ENCODE measurements at regions not wholly inside any gene's neighbourhood (a gene's known extent, or its start where the extent isn't known, plus 50 kb on each side); places are given as distances from the start of the nearest gene placed in this dataset.
"Not testable (repeated sequence)": the region's sequence is repeated elsewhere in the genome, so short reads cannot be mapped to it uniquely, and the experiment has no call there.

DNA sequence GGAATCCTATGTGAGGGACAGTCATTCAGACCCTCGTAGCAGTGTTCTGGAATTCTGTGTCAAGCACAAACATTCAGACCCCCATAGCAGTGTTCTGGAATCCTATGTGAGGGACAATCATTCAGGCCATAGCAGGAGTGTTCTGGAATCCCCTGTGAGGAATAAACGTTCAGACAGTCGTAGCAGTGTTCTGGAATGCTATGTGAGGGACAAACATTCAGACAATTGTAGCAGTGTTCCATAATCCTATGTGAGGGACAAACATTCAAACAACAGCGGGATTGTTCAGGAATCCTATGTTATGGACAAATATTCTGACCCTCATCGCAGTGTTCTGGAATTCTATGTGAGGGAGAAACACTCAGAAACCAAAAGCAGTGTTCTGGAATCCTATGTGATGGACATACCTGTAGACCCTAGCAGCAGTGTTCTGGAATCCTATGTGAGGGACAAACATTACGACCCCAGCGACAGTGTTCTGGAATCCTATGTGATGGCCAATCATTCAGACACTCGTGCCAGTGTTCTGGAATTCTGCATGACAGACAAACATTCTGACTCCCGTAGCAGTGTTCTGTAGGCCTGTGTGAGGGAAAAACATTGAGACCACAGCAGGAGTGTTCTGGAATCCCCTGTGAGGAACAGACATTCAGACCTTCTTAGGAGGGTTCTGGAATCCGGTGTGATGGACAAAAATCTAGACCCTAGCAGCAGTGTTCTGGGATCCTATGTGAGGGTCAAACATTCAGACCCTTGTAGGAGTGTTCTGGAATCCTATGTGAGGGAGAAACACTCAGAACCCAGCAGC lies 388.1 kb upstream of the SPATA31A5 start:
- POLR2A ChIA-PET, H3K27me3 Mint-ChIP-seq, DNase-seq, ATAC-seq, H3K4me3 Mint-ChIP-seq, H3K36me3 Mint-ChIP-seq, H3K27ac Mint-ChIP-seq, H3K4me1 Mint-ChIP-seq: not testable (repeated sequence)
- peaks cover 0 to 27% (median 5%) of the 10 kb centered on the region in 9 donors for H3K9me3 Mint-ChIP-seq

DNA sequence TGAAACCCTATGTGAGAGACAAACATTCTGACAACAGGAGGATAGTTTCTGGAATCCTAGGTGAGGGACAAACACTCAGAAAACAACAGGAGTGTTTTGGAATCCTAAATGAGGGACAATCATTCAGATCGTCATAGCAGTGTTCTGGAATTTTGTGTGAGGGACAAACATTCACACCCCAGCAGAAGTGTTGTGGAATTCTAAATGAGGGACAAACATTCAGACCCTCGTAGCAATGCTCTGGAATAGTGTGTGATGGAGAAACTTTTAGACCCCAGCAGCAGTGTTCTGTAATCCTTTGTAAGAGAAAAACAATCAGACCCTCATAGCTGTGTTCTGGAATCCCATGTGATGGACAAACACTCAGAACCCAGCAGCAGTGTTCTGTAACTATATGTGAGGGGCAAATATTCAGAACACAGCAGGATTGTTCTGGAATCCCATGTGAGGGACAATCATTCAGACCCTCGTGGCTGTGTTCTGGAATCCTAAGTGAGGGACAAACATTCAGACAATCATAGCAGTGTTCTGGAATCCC lies 387.4 kb upstream of the SPATA31A5 start:
- POLR2A ChIA-PET, ATAC-seq, H3K36me3 Mint-ChIP-seq, H3K4me3 Mint-ChIP-seq, DNase-seq, H3K4me1 Mint-ChIP-seq, H3K27ac Mint-ChIP-seq, H3K27me3 Mint-ChIP-seq: not testable (repeated sequence)
- H3K9me3 Mint-ChIP-seq = peaks cover 0 to 28% (median 3%) of the 10 kb centered on the region in 9 donors

DNA sequence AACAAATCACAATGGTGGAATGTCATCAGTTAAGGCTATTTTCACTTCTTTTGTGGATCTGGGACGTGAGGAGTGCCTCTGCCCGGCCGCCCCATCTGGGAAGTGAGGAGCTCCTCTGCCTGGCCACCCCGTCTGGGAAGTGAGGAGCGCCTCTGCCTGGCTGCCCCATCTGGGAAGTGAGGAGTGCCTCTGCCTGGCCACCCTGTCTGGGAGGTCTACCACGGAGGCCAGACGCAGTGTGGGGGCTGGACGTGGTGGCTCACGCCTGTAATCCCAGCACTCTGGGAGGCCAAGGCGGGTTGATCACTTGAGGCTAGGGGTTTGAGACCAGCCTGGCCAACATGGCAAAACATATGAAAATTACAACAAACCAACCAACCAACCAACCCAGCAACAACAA lies 369.7 kb upstream of the SPATA31A5 start:
- H3K27me3 Mint-ChIP-seq, H3K27ac Mint-ChIP-seq, DNase-seq, ATAC-seq, H3K36me3 Mint-ChIP-seq, POLR2A ChIA-PET, H3K4me3 Mint-ChIP-seq, H3K4me1 Mint-ChIP-seq: not testable (repeated sequence)
- H3K9me3 Mint-ChIP-seq = peaks cover 8 to 69% (median 16%) of the 10 kb centered on the region in 9 donors

DNA sequence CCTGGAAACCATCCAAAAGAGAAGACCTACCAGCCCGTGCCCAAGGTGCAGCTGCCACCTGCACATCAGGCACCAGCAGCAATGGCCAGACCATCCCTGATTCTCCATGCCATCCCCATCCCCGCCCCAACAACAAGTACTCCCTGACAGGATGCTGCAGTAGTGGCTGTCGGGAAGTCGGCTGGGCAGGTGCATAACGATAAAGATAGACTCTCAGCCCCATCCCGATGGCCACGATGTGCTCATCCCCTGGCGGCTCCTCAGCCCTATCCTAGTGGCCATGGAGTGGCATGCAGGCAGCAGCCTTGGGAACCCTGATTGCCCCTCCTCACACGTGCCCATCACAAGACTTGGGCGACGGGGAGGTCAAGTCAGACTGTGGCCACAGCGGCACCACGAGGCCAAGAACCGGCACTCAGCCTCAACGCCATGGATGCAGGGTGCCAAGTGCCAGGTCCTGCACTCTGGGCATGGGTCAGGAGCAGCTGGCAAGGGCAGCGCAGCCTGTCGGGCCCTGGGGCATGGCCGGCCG lies 368.8 kb upstream of the SPATA31A5 start:
- POLR2A ChIA-PET = no interaction called here
- Mint-ChIP-seq H3K4me3 (no peak overlapping the region), H3K4me1 (no peaks in the 10 kb centered on the region), H3K27ac (no peak overlapping the region), H3K27me3 (no peaks in the 10 kb centered on the region), H3K36me3 (peaks cover 0 to 2% (median 0%) of the 10 kb centered on the region in 3 donors), H3K9me3 (peaks cover 8 to 63% (median 16%) of the 10 kb centered on the region in 9 donors)
- DNase-seq (no peak), ATAC-seq (no peak)

DNA sequence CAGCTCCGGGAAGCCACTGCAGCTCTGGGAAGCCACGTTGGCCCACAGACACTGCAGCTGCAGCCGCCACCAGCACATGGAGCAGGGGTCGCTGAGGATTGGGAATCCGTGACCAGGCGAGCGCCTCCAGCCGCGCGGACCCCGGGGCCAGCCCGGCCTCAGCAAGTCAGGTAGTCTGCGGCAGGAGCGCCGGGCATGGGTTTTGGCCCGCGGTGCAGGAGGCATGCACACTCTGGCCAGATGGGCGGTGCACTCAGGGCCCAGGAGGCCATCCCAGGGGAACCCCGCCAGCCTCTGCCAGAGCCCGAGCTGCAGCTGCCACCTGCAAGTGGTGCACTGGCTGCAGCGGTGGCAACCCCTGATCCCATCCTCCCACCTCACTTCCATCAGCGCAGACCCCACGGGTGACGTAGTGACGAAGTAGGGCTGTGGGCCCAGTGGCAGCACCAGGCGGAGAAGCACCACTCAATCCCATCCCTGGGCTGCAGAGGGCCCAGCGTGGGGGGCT lies 368.3 kb upstream of the SPATA31A5 start:
- H3K4me3 Mint-ChIP-seq = no peak overlapping the region
- no peaks in the 10 kb centered on the region for H3K4me1 Mint-ChIP-seq
- H3K9me3 Mint-ChIP-seq = peaks cover 8 to 60% (median 16%) of the 10 kb centered on the region in 9 donors
- POLR2A ChIA-PET = no interaction called here
- ATAC-seq = no peak
- no peak for DNase-seq
- H3K27ac Mint-ChIP-seq = no peak overlapping the region
- peaks cover 0 to 2% (median 0%) of the 10 kb centered on the region in 3 donors for H3K36me3 Mint-ChIP-seq
- no peaks in the 10 kb centered on the region for H3K27me3 Mint-ChIP-seq

DNA sequence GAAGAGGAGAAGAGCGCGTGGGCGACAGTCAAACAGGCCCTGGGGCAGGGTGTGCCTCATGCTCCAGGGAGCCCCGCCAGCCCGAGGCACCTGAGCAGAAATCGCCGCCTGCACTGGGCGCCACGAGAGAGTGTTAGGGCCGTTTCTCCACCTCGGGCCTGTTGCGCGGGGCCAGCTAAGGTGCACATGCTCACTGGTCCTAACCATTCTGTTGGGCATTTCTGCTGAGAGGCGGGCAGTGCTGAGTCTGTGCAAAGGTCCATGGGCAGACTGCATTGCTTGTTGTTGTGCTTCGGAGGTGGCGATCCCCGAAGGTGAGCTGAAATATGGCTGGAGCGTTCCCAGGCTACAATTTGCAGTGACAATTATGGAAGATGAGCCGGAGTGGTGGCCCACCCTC lies 367.8 kb upstream of the SPATA31A5 start:
- peaks cover 0 to 2% (median 0%) of the 10 kb centered on the region in 3 donors for H3K36me3 Mint-ChIP-seq
- H3K27ac Mint-ChIP-seq = no peak overlapping the region
- H3K27me3 Mint-ChIP-seq = no peaks in the 10 kb centered on the region
- H3K4me1 Mint-ChIP-seq = no peaks in the 10 kb centered on the region
- ATAC-seq = no peak
- POLR2A ChIA-PET = no interaction called here
- H3K4me3 Mint-ChIP-seq = no peak overlapping the region
- DNase-seq = no peak
- H3K9me3 Mint-ChIP-seq = peaks cover 8 to 55% (median 16%) of the 10 kb centered on the region in 9 donors

DNA sequence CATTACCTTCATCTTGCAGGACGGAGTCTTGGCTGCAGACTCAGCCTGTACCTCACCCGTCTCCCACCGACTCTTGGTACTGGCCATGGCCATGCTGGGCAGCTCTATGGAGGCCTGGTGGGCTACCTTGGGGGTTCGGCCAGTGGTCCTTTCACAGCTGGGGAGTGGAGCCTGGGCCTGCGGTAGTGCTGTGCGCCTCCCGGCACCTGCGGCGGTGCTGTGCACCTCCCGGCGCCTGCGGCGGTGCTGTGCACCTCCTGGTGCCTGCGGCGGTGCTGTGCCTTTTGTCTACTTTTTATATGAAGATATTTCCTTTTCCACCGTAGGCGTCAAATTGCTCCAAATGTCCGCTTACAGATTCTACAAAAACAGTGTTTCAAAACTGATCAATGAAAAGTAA lies 367.2 kb upstream of the SPATA31A5 start:
- H3K9me3 Mint-ChIP-seq = peaks cover 8 to 52% (median 16%) of the 10 kb centered on the region in 9 donors
- DNase-seq, H3K4me1 Mint-ChIP-seq, H3K27me3 Mint-ChIP-seq, POLR2A ChIA-PET, H3K27ac Mint-ChIP-seq, ATAC-seq, H3K4me3 Mint-ChIP-seq, H3K36me3 Mint-ChIP-seq: not testable (repeated sequence)
